HL-60 (cell line): ENCODE measurements at regions not wholly inside any gene's neighbourhood (a gene's known extent, or its start where the extent isn't known, plus 50 kb on each side); places are given as distances from the start of the nearest gene placed in this dataset.

Experiments
- POLR2AphosphoS5 ChIP-seq: IDR thresholded peaks from 2 replicates; pipeline ENCODE4 v1.6.1; 2012; ENCODE audit warnings: low read depth
- TF ChIP-seq, protein P1 (sequence below): IDR thresholded peaks from one replicate; pipeline ENCODE4 v1.5.1; 2011; ENCODE audit warnings: low read length, control low read depth, inconsistent platforms; ENCODE audit not compliant: insufficient read depth
- TF ChIP-seq, protein P2 (sequence below): IDR thresholded peaks from 2 replicates; pipeline ENCODE4 v1.6.1; 2012; ENCODE audit warnings: low read depth; ENCODE audit not compliant: insufficient replicate concordance

DNA sequence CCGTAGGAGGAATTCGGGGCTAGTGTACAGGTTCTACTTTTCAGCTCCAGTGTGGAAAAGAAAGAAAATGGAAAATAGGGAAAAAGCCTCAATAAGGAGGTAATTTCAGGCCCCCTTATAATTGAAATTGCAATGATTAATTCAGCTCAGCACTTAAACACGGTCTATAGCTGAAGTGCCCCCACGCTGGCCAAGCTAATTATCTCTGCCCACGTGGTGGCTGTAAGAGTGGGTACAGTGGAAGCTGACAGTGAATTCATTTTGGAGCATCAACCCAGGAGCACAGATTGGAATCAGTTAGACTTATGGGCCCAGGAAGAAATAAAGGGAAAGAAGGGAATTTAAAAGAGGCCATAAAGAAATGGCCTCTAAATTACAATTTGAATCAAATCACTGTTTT, 631.1 kb upstream of the CPEB2 start:
- TF ChIP-seq, protein P1, sequence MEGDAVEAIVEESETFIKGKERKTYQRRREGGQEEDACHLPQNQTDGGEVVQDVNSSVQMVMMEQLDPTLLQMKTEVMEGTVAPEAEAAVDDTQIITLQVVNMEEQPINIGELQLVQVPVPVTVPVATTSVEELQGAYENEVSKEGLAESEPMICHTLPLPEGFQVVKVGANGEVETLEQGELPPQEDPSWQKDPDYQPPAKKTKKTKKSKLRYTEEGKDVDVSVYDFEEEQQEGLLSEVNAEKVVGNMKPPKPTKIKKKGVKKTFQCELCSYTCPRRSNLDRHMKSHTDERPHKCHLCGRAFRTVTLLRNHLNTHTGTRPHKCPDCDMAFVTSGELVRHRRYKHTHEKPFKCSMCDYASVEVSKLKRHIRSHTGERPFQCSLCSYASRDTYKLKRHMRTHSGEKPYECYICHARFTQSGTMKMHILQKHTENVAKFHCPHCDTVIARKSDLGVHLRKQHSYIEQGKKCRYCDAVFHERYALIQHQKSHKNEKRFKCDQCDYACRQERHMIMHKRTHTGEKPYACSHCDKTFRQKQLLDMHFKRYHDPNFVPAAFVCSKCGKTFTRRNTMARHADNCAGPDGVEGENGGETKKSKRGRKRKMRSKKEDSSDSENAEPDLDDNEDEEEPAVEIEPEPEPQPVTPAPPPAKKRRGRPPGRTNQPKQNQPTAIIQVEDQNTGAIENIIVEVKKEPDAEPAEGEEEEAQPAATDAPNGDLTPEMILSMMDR, result no peak
- TF ChIP-seq, protein P2, sequence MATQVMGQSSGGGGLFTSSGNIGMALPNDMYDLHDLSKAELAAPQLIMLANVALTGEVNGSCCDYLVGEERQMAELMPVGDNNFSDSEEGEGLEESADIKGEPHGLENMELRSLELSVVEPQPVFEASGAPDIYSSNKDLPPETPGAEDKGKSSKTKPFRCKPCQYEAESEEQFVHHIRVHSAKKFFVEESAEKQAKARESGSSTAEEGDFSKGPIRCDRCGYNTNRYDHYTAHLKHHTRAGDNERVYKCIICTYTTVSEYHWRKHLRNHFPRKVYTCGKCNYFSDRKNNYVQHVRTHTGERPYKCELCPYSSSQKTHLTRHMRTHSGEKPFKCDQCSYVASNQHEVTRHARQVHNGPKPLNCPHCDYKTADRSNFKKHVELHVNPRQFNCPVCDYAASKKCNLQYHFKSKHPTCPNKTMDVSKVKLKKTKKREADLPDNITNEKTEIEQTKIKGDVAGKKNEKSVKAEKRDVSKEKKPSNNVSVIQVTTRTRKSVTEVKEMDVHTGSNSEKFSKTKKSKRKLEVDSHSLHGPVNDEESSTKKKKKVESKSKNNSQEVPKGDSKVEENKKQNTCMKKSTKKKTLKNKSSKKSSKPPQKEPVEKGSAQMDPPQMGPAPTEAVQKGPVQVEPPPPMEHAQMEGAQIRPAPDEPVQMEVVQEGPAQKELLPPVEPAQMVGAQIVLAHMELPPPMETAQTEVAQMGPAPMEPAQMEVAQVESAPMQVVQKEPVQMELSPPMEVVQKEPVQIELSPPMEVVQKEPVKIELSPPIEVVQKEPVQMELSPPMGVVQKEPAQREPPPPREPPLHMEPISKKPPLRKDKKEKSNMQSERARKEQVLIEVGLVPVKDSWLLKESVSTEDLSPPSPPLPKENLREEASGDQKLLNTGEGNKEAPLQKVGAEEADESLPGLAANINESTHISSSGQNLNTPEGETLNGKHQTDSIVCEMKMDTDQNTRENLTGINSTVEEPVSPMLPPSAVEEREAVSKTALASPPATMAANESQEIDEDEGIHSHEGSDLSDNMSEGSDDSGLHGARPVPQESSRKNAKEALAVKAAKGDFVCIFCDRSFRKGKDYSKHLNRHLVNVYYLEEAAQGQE, result no peak
- TF ChIP-seq POLR2AphosphoS5, result no peak
